Neural cell (in vitro differentiated cells): ENCODE measurements at regions not wholly inside any gene's neighbourhood (a gene's known extent, or its start where the extent isn't known, plus 50 kb on each side); places are given as distances from the start of the nearest gene placed in this dataset.

Source experiments
- H2AFZ ChIP-seq: fragments of 200-600, 300-800 bp; sonication (generic), shearing (Covaris generic); 2 replicates; pipeline ENCODE4 v1.6.0; 2014; ENCODE audit warnings: low read depth, mild to moderate bottlenecking, antibody characterized with exemption, low read length, moderate library complexity
- H3F3A ChIP-seq: fragments of 200-600 bp; shearing (Covaris generic); 2 replicates; pipeline ENCODE4 v1.6.1; 2016; ENCODE audit warnings: mild to moderate bottlenecking, moderate library complexity, mixed read lengths, antibody characterized with exemption, low read length; ENCODE audit not compliant: insufficient read depth, poor library complexity, severe bottlenecking
- H3K27ac ChIP-seq: fragments of 200-600, 300-800 bp; sonication (generic), shearing (Covaris generic); 2 replicates; pipeline ENCODE4 v1.5.1; 2014; ENCODE audit warnings: mild to moderate bottlenecking, low read length, moderate library complexity
- H3K27me3 ChIP-seq: fragments of 300-800, 200-600 bp; sonication (generic), shearing (Covaris generic); 2 replicates; pipeline ENCODE4 v1.6.0; 2014; ENCODE audit warnings: mild to moderate bottlenecking, low read depth, low read length, moderate library complexity; ENCODE audit not compliant: insufficient read depth
- H3K36me3 ChIP-seq: fragments of 300-800, 200-600 bp; sonication (generic), shearing (Covaris generic); 2 replicates; pipeline ENCODE4 v1.5.1; 2014; ENCODE audit warnings: mild to moderate bottlenecking, antibody characterized with exemption, low read length, moderate library complexity; ENCODE audit not compliant: insufficient read depth
- H3K4me2 ChIP-seq: fragments of 300-800, 200-600 bp; sonication (generic), shearing (Covaris generic); 2 replicates; pipeline ENCODE4 v1.6.0; 2014; ENCODE audit warnings: mild to moderate bottlenecking, low read length
- H3K4me3 ChIP-seq: fragments of 300-800, 200-600 bp; sonication (generic), shearing (Covaris generic); 2 replicates; pipeline ENCODE4 v1.5.1; 2014; ENCODE audit warnings: mild to moderate bottlenecking, low read length, moderate library complexity
- H3K79me2 ChIP-seq: fragments of 200-600 bp; shearing (Covaris generic); replicated peaks from 2 replicates; pipeline ENCODE4 v1.6.0; 2014; ENCODE audit warnings: mild to moderate bottlenecking, low read length, moderate library complexity; ENCODE audit not compliant: insufficient read depth
- H3K9ac ChIP-seq: fragments of 300-800, 200-600 bp; sonication (generic), shearing (Covaris generic); 2 replicates; pipeline ENCODE4 v1.6.1; 2016; ENCODE audit warnings: mild to moderate bottlenecking, low read length, mixed read lengths
- H3K9me2 ChIP-seq: fragments of 200-600 bp; shearing (Covaris generic); 2 replicates; pipeline ENCODE4 v1.6.1; 2016; ENCODE audit warnings: mild to moderate bottlenecking, low read length, mixed read lengths; ENCODE audit not compliant: insufficient read depth
- H3K9me3 ChIP-seq: fragments of 200-600, 300-800 bp; sonication (generic), shearing (Covaris generic); 2 replicates; pipeline ENCODE4 v1.6.1; 2016; ENCODE audit warnings: mild to moderate bottlenecking, mixed run types, low read length, moderate library complexity, mixed read lengths
- H4K20me1 ChIP-seq: fragments of 200-600 bp; shearing (Covaris generic); 2 replicates; pipeline ENCODE4 v1.6.1; 2016; ENCODE audit warnings: mild to moderate bottlenecking, mixed run types; ENCODE audit not compliant: insufficient read depth
- EP300 ChIP-seq: fragments of 450-650 bp; conservative IDR thresholded peaks from 2 replicates; pipeline ENCODE4 v1.6.1; 2014; ENCODE audit warnings: antibody characterized with exemption, mild to moderate bottlenecking, moderate library complexity; ENCODE audit not compliant: poor library complexity, severe bottlenecking
- EZH2 ChIP-seq: fragments of 200-600, 300-800 bp; shearing (Covaris generic), sonication (generic); IDR thresholded peaks from 2 replicates; pipeline ENCODE4 v1.6.1; 2014; ENCODE audit warnings: antibody characterized with exemption, low read length, borderline replicate concordance, mild to moderate bottlenecking; ENCODE audit not compliant: insufficient read depth, poor library complexity, severe bottlenecking
- MXI1 ChIP-seq: fragments of 450-650 bp; conservative IDR thresholded peaks from 2 replicates; pipeline ENCODE4 v1.6.1; 2014; ENCODE audit warnings: antibody characterized with exemption, mild to moderate bottlenecking; ENCODE audit not compliant: poor library complexity, severe bottlenecking
- POLR2AphosphoS5 ChIP-seq: IDR thresholded peaks from 2 replicates; pipeline ENCODE4 v1.6.1; 2012
- RAD21 ChIP-seq: fragments of 450-650 bp; conservative IDR thresholded peaks from 2 replicates; pipeline ENCODE4 v1.6.1; 2014; ENCODE audit warnings: antibody characterized with exemption, mild to moderate bottlenecking, moderate library complexity
- SMC3 ChIP-seq: fragments of 450-650 bp; conservative IDR thresholded peaks from 2 replicates; pipeline ENCODE4 v1.6.1; 2014; ENCODE audit warnings: antibody characterized with exemption, mild to moderate bottlenecking, moderate library complexity; ENCODE audit not compliant: poor library complexity
- TAF1 ChIP-seq: IDR thresholded peaks from 2 replicates; pipeline ENCODE4 v1.6.1; 2012; ENCODE audit warnings: low read depth
- TF ChIP-seq, protein P1 (sequence below): fragments of 450-650 bp; IDR thresholded peaks from 2 replicates; pipeline ENCODE4 v1.5.1; 2014; ENCODE audit warnings: antibody characterized with exemption, mild to moderate bottlenecking, moderate library complexity; ENCODE audit not compliant: poor library complexity, severe bottlenecking
- TF ChIP-seq, protein P2 (sequence below): IDR thresholded peaks from 2 replicates; pipeline ENCODE4 v1.6.1; 2012; ENCODE audit warnings: borderline replicate concordance

DNA sequence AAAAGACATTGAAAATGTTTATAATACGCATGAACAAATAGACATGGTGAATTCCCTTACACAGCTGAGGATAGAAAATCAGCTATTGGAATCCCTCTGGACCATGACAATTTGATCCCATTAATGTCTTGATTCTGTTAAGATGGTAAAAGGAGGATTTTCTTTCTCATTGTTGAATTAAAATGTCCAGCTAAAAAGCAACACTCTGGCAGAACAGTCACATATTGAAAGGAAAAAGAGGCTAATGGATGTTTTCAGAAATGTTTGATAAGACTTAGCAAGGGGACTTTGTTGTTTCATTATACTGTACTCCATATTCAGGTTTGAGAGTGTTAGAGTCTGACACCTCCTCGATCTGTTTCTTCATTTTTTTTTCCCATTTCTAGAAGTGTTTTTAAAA, 296.0 kb downstream of the OLFM4 start:
- H2AFZ ChIP-seq: no peak overlapping the region
- H4K20me1 ChIP-seq: no peaks in the 10 kb centered on the region
- TF ChIP-seq SMC3 (no peak), POLR2AphosphoS5 (peak; percentile 54), TAF1 (no peak), EZH2 (no peak), EP300 (peak; percentile 78), MXI1 (no peak)
- TF ChIP-seq, protein P1, sequence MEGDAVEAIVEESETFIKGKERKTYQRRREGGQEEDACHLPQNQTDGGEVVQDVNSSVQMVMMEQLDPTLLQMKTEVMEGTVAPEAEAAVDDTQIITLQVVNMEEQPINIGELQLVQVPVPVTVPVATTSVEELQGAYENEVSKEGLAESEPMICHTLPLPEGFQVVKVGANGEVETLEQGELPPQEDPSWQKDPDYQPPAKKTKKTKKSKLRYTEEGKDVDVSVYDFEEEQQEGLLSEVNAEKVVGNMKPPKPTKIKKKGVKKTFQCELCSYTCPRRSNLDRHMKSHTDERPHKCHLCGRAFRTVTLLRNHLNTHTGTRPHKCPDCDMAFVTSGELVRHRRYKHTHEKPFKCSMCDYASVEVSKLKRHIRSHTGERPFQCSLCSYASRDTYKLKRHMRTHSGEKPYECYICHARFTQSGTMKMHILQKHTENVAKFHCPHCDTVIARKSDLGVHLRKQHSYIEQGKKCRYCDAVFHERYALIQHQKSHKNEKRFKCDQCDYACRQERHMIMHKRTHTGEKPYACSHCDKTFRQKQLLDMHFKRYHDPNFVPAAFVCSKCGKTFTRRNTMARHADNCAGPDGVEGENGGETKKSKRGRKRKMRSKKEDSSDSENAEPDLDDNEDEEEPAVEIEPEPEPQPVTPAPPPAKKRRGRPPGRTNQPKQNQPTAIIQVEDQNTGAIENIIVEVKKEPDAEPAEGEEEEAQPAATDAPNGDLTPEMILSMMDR: no peak
- TF ChIP-seq, protein P2, sequence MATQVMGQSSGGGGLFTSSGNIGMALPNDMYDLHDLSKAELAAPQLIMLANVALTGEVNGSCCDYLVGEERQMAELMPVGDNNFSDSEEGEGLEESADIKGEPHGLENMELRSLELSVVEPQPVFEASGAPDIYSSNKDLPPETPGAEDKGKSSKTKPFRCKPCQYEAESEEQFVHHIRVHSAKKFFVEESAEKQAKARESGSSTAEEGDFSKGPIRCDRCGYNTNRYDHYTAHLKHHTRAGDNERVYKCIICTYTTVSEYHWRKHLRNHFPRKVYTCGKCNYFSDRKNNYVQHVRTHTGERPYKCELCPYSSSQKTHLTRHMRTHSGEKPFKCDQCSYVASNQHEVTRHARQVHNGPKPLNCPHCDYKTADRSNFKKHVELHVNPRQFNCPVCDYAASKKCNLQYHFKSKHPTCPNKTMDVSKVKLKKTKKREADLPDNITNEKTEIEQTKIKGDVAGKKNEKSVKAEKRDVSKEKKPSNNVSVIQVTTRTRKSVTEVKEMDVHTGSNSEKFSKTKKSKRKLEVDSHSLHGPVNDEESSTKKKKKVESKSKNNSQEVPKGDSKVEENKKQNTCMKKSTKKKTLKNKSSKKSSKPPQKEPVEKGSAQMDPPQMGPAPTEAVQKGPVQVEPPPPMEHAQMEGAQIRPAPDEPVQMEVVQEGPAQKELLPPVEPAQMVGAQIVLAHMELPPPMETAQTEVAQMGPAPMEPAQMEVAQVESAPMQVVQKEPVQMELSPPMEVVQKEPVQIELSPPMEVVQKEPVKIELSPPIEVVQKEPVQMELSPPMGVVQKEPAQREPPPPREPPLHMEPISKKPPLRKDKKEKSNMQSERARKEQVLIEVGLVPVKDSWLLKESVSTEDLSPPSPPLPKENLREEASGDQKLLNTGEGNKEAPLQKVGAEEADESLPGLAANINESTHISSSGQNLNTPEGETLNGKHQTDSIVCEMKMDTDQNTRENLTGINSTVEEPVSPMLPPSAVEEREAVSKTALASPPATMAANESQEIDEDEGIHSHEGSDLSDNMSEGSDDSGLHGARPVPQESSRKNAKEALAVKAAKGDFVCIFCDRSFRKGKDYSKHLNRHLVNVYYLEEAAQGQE: peak; percentile 43
- H3K9me2 ChIP-seq: no peaks in the 10 kb centered on the region
- H3K27ac ChIP-seq: peak overlapping the region; percentile 12
- H3K9ac ChIP-seq: no peak overlapping the region
- H3K4me3 ChIP-seq: no peak overlapping the region
- no peaks in the 10 kb centered on the region for H3K9me3 ChIP-seq
- no peak overlapping the region for H3K4me2 ChIP-seq
- no peaks in the 10 kb centered on the region for H3K36me3 ChIP-seq
- H3K27me3 ChIP-seq: no peaks in the 10 kb centered on the region
- no peaks in the 10 kb centered on the region for H3K79me2 ChIP-seq
- H3F3A ChIP-seq: no peaks in the 10 kb centered on the region

DNA sequence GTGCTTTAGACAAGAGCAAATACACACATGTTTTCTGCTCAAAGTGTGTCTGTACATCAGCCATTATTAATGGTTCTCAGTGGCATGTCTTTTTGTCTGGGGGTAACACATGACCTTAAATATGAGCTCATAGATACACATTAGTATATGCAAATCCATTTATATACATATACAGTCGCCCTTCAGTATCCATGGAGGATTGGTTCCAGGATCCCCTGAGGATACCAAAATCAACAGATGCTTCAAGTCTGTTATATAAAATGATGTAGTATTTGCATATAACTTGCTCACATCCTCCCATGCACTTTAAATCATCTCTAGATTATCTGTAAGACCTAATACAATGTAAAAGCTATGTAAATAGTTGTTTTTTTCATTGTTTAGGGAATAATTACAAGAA, 298.1 kb downstream of the OLFM4 start:
- no peak overlapping the region for H3K27ac ChIP-seq
- H3F3A ChIP-seq: no peaks in the 10 kb centered on the region
- no peak overlapping the region for H2AFZ ChIP-seq
- no peaks in the 10 kb centered on the region for H3K9me2 ChIP-seq
- no peak overlapping the region for H3K4me3 ChIP-seq
- H3K9ac ChIP-seq: no peak overlapping the region
- no peaks in the 10 kb centered on the region for H3K27me3 ChIP-seq
- no peaks in the 10 kb centered on the region for H3K79me2 ChIP-seq
- TF ChIP-seq, protein P1: no peak
- TF ChIP-seq, protein P2: no peak
- TF ChIP-seq TAF1 (no peak), EZH2 (no peak), RAD21 (no peak), SMC3 (no peak), POLR2AphosphoS5 (no peak), MXI1 (no peak), EP300 (no peak)
- H4K20me1 ChIP-seq: no peaks in the 10 kb centered on the region
- no peaks in the 10 kb centered on the region for H3K9me3 ChIP-seq
- H3K36me3 ChIP-seq: no peaks in the 10 kb centered on the region
- no peak overlapping the region for H3K4me2 ChIP-seq
